ENCODE measurements at regions not wholly inside any gene's neighbourhood (a gene's known extent, or its start where the extent isn't known, plus 50 kb on each side); places are given as distances from the start of the nearest gene placed in this dataset.
"Not testable (repeated sequence)": the region's sequence is repeated elsewhere in the genome, so short reads cannot be mapped to it uniquely, and the experiment has no call there.

DNA sequence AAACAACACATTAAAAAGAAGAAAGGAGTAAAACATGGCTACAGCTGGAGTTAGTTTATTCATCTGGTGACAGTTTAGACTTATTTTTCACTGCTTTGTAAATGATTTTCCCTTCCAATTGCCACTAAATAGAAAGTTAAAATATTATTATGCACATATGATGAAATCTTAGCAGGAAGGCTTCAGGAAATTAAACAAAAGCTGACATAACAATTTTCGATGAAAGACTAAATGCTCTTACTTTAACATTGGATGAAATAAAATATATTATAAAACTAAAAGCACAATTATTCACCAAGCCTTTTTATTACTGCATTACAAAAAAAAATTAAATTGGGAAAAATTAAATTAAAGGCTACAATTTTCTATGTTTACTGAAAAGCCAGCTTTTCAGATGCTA, 158.0 kb downstream of the MMUT start:
- Histone ChIP-seq H3K4me1 (ENCODE audit: low read depth) (no peaks in the 10 kb centered on the region), H3K9me3 (no peaks in the 10 kb centered on the region), H3K4me3 (no peak overlapping the region), H3K36me3 (ENCODE audit: low read depth) (no peaks in the 10 kb centered on the region)
- TF ChIP-seq, protein P1, sequence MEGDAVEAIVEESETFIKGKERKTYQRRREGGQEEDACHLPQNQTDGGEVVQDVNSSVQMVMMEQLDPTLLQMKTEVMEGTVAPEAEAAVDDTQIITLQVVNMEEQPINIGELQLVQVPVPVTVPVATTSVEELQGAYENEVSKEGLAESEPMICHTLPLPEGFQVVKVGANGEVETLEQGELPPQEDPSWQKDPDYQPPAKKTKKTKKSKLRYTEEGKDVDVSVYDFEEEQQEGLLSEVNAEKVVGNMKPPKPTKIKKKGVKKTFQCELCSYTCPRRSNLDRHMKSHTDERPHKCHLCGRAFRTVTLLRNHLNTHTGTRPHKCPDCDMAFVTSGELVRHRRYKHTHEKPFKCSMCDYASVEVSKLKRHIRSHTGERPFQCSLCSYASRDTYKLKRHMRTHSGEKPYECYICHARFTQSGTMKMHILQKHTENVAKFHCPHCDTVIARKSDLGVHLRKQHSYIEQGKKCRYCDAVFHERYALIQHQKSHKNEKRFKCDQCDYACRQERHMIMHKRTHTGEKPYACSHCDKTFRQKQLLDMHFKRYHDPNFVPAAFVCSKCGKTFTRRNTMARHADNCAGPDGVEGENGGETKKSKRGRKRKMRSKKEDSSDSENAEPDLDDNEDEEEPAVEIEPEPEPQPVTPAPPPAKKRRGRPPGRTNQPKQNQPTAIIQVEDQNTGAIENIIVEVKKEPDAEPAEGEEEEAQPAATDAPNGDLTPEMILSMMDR (IDR thresholded peaks at IDR 0.05): no peak
- DNase-seq (no peak), ATAC-seq (no peak)
- intact Hi-C loops (cut with DNase I, micrococcal nuclease): no loop called here

- H3K4me3 ChIP-seq; ATAC-seq; H3K36me3 ChIP-seq (ENCODE audit: low read depth); DNase-seq; H3K4me1 ChIP-seq (ENCODE audit: low read depth); H3K9me3 ChIP-seq; intact Hi-C loops (cut with DNase I, micrococcal nuclease): not testable (repeated sequence)
These were observed 158.7 kb downstream of the MMUT start for GRCh38 chr6:49304393-49304792.

DNA sequence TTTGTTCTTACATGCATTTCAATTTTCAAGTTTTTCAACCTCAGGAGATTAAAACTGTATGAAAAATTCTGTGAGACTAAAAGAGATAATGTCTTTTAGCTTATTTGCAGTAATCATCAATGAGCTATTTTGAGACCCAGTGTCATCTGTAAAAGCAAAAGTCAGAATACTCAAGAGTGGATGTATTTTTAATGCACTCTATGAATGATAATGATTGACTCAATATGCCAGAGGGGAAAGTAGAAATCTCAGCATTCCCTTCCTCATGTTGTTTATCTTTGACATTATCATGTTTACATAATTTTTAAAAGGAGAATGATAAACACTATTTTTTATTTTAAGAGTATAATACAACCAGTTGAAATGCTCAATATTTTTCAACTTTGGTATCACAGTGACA, 162.1 kb downstream of the MMUT start:
- intact Hi-C loops (cut with DNase I, micrococcal nuclease): no loop called here
- TF ChIP-seq, protein P1 (IDR thresholded peaks at IDR 0.05): no peak
- ATAC-seq (no peak), DNase-seq (no peak)
- H3K4me1 ChIP-seq (ENCODE audit: low read depth): no peaks in the 10 kb centered on the region
- no peaks in the 10 kb centered on the region for H3K36me3 ChIP-seq (ENCODE audit: low read depth)
- no peaks in the 10 kb centered on the region for H3K9me3 ChIP-seq
- no peak overlapping the region for H3K4me3 ChIP-seq

GRCh38 chr6:49300443-49300842, 162.6 kb downstream of the MMUT start:
- ATAC-seq: no peak

GRCh38 chr6:49299279-49299678, 163.8 kb downstream of the MMUT start:
- no peak overlapping the region for H3K4me3 ChIP-seq
- H3K9me3 ChIP-seq: no peaks in the 10 kb centered on the region
- ATAC-seq: no peak
- intact Hi-C loops (cut with DNase I, micrococcal nuclease): no loop called here
- TF ChIP-seq, protein P1 (IDR thresholded peaks at IDR 0.05): no peak
- H3K4me1 ChIP-seq (ENCODE audit: low read depth): no peaks in the 10 kb centered on the region
- H3K36me3 ChIP-seq (ENCODE audit: low read depth): no peaks in the 10 kb centered on the region
- no peak for DNase-seq

More at GRCh38 chr6:49300443-49300842, 162.6 kb downstream of the MMUT start:
- no peak overlapping the region for H3K4me3 ChIP-seq
- H3K9me3 ChIP-seq: no peaks in the 10 kb centered on the region
- no peaks in the 10 kb centered on the region for H3K36me3 ChIP-seq (ENCODE audit: low read depth)
- H3K4me1 ChIP-seq (ENCODE audit: low read depth): no peaks in the 10 kb centered on the region
- no peak for DNase-seq
- TF ChIP-seq, protein P1 (IDR thresholded peaks at IDR 0.05): no peak
- intact Hi-C loops (cut with DNase I, micrococcal nuclease): no loop called here

- Histone ChIP-seq H3K4me1 (ENCODE audit: low read depth) (no peaks in the 10 kb centered on the region), H3K9me3 (no peaks in the 10 kb centered on the region), H3K4me3 (no peak overlapping the region), H3K36me3 (ENCODE audit: low read depth) (no peaks in the 10 kb centered on the region)
- intact Hi-C loops (cut with DNase I, micrococcal nuclease): no loop called here
- no peak for ATAC-seq
- TF ChIP-seq, protein P1 (IDR thresholded peaks at IDR 0.05): no peak
- DNase-seq: no peak
These were observed 178.9 kb downstream of the MMUT start for GRCh38 chr6:49284180-49284579.

- intact Hi-C loops (cut with DNase I, micrococcal nuclease); H3K9me3 ChIP-seq; H3K4me1 ChIP-seq (ENCODE audit: low read depth); DNase-seq; H3K4me3 ChIP-seq; H3K36me3 ChIP-seq (ENCODE audit: low read depth); ATAC-seq: not testable (repeated sequence)
These were observed 188.0 kb downstream of the MMUT start for GRCh38 chr6:49274809-49275769.

All from mucosa of descending colon (tissue), 3 donors.